GM21528 (cell line): ENCODE measurements at regions not wholly inside any gene's neighbourhood (a gene's known extent, or its start where the extent isn't known, plus 50 kb on each side); places are given as distances from the start of the nearest gene placed in this dataset.
"Not testable (repeated sequence)": the region's sequence is repeated elsewhere in the genome, so short reads cannot be mapped to it uniquely, and the experiment has no call there.

Experiments used
- ATAC-seq: cut with Tn5 transposase; IDR thresholded peaks from one replicate; pipeline ENCODE4 v1.9.1; 2021; ENCODE audit warnings: mild to moderate bottlenecking, moderate library complexity; ENCODE audit not compliant: unreplicated experiment, low FRiP score

GRCh38 chr6:88499845-88500699 is 333.9 kb upstream of the CNR1 start:
- peak; percentile 86 for ATAC-seq

- ATAC-seq: no peak
Measured at GRCh38 chr6:88499436-88499835, 333.3 kb upstream of the CNR1 start.

DNA sequence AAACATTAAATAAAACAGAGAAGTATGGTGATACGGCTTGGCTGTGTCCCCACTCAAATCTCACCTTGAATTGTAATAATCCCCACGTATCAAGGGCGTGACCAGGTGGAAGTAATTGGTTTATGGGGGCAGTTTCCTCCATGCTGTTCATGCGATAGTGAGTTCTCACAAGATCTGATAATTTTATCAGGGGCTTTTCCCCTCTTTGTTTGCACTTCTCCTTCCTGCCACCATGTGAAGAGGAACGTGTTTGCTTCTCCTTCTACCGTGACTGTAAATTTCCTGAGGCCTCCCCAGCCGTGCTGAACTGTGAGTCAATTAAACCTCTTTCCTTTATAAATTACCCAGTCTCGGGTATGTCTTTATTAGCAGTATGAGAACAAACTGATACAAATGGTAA is 331.3 kb upstream of the CNR1 start:
- ATAC-seq: not testable (repeated sequence)

- ATAC-seq: peak; percentile 76
Measured at GRCh38 chr6:88494401-88495140, 328.4 kb upstream of the CNR1 start.

DNA sequence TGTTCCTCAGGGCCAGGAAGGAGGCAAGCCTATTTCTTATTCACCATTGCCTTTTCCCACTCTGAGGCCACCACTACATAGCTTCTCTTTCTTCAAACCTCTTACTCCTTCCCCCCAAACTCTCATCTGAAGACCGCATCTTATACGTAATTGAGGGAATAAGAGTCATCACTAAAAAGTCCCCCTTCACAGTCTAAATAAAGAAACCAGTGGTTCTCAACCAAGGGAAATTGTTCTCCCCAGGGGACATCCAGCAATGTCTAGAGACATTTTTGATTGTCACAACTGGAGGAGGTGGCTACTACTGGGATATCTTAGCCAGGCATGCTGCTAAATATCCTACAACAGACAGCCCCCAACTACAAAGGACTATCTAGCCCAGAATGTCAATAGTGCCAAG is 327.6 kb upstream of the CNR1 start:
- peak; percentile 45 for ATAC-seq

- ATAC-seq: no peak
Measured at GRCh38 chr6:88492824-88493223, 326.7 kb upstream of the CNR1 start.

DNA sequence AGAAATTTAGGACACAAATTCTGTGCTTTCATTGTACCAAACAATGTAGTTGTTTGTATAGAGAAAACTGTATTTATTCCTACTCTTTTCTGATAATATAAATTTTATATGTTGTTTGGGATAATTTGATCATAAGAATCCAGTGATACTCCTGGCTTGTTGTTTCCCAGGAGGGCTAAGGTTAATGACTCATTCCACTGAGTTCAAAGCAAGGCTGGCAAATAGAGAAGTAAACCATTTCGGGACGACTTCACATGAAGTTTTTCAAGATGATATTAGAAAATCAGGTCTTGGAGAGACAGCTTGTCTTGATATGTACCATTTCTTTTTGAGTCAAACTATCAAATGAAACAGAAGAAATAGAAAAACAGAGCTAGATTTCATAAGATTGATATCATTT is 326.1 kb upstream of the CNR1 start:
- ATAC-seq: no peak

DNA sequence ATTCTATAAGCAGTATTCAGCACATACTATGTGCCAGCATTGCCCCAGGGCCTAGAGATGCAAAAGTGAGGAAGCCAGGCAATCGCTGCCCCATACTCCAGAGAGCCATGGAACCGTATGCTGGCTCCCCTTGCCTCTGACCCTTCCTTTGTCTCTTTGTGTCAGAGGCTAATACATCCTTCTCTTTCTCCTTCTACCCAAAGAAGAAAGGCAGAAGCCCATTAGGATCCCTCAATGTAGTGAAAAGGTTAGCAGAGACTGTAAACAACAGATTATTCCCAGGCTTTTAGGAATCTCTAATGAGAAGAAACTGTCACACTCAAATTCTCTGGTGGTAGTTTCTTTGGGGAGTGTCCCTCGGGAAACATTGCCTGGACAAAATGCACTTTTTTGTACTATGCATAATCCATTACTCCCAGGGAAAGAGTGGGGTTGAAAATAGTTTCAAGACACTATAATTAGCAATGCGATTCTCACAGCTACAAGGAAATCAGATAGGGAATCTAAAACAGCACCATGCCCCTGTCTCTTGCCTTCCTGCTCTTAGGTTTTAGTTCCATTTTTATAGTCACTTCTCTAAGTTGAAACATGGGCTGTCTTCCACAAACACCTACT is 325.2 kb upstream of the CNR1 start:
- no peak for ATAC-seq

DNA sequence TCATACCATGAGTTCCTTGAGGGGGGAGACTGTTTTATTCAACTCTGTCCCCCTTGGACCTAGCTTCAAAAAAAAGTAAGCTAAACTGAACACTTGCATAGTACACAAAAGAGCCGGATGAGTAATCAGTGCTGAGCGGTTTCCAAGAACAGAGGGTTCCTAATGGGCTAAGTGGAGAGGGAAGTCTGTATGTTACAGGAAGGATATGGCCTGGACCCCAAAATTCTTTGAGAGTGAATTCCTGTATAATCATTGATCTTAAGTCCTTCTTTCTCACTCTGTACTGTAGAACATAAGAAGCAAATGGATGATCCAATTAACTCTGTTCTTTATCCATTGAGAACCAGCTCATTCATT is 324.7 kb upstream of the CNR1 start:
- ATAC-seq: no peak

GRCh38 chr6:88490195-88490907 is 324.2 kb upstream of the CNR1 start:
- no peak for ATAC-seq

GRCh38 chr6:88483424-88483823 is 317.3 kb upstream of the CNR1 start:
- ATAC-seq: no peak

- no peak for ATAC-seq
Measured at GRCh38 chr6:88482465-88482864, 316.3 kb upstream of the CNR1 start.

- no peak for ATAC-seq
Measured at GRCh38 chr6:88481519-88481918, 315.4 kb upstream of the CNR1 start.

DNA sequence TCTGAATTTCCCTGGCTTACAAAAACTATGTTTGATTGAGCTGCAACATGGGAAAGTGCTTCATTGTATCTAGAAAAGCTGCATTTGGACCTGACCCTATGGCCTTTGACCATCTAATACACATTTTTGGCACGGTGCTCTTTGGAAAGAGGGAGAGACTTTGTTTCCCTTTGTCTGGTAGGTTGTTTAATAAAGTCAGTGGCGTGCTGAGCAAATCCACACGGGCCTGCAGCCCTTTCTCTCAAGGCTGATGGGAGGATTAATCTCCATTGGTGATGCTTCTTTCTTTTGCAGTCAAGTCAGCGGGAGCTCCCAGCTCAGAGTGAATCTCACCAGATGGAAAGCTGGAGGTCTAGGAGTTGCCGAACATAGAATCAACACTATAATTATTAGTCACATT is 314.7 kb upstream of the CNR1 start:
- ATAC-seq: no peak

DNA sequence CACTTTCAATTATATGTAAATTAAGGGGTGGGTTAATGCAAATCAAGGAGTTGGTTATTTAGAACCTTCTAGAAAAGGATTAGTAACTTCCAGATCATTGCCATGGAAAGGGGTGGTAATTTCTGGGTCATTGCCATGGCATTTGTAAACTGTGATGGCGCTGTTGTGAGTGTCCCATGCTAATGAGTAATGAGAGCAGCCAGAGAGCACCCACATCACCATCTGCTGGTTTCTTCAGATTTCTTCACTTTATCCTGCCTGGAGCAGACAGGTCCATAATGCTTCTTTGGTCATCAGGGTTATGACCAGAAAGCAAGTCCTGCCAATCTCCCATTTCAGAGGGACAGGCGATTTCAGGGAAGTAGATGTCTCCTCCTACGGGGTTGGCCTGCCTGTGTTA is 311.3 kb upstream of the CNR1 start:
- ATAC-seq: no peak

GRCh38 chr6:88476388-88476787 is 310.2 kb upstream of the CNR1 start:
- no peak for ATAC-seq

- ATAC-seq: no peak
Measured at GRCh38 chr6:88474720-88475119, 308.6 kb upstream of the CNR1 start.

- no peak for ATAC-seq
Measured at GRCh38 chr6:88473589-88473988, 307.4 kb upstream of the CNR1 start.

- ATAC-seq: no peak
Measured at GRCh38 chr6:88472851-88473525, 306.8 kb upstream of the CNR1 start.

- no peak for ATAC-seq
Measured at GRCh38 chr6:88459643-88460042, 293.5 kb upstream of the CNR1 start.
